ENCODE measurements at regions not wholly inside any gene's neighbourhood (a gene's known extent, or its start where the extent isn't known, plus 50 kb on each side); places are given as distances from the start of the nearest gene placed in this dataset.
"Not testable (repeated sequence)": the region's sequence is repeated elsewhere in the genome, so short reads cannot be mapped to it uniquely, and the experiment has no call there.

DNA sequence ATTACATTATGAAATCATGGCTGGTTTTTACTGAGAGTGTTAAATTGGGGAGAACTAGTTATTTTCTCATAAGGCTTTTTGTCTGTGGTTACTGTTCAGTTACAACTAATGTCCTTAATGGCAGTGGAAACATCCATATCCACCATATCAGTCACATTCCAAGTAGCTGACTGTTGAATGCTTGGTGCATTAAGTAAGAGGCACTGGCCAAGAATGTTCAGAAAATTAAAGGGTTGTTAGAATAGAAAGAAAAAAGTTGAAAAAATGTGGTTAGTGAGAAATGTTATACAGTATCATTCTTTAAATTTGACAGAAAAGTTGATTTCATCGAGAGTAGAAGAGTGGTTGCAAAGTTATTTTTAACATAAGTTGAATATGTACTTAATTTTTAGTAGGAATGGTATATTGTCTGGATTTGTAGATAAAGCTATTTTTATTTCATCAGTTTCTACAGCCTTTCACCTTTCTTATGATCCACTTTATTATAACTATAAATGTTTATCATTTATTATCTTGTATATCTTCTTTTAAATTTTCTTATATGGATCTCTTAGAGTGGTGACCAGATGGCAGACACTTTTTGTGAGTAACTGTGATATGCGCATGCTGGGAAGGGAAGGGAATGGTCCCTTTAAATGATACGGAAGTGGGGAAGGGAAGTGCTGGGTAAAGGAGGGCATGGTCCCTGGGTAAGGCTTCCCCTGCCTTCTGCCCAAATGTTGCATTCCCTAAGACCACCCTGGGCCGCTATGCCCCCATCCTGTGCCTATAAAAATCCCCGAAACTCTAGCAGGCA lies 2407.1 kb downstream of the ARAP2 start:
- intact Hi-C loops (cut with DNase I) = no loop called here

DNA sequence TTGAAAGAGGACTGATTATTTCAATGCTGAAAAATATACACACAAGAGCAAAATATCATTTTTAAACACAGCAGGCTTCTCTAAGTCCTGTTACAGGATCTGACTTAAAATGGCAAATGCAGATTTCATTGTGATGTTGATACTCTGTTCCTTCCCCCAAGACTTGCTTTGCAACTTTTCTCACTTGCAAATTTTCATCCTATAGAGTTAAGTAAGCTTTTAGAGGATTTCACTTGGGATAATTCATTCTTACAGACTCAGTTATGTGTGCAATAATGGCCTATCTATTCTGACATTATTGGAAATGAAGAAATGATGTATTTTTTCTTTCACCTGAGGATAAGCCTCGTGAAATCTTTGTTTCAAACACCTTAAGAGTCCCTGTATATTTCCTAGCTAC lies 2403.2 kb downstream of the ARAP2 start:
- Histone ChIP-seq H3K9me3 (peaks cover 0 to 12% (median 0%) of the 10 kb centered on the region in 11 donors), H3K4me3 (no peak overlapping the region), H3K27me3 (no peaks in the 10 kb centered on the region), H3K36me3 (no peaks in the 10 kb centered on the region), H3K4me1 (no peaks in the 10 kb centered on the region), H3K27ac (no peak overlapping the region)
- ATAC-seq (no peak), DNase-seq (no peak)
- 18 to 36% methylated on average over 1 of the region's 1 CpG for WGBS, 2 donors
- intact Hi-C loops (cut with DNase I) = no loop called here
- TF ChIP-seq, protein P1, sequence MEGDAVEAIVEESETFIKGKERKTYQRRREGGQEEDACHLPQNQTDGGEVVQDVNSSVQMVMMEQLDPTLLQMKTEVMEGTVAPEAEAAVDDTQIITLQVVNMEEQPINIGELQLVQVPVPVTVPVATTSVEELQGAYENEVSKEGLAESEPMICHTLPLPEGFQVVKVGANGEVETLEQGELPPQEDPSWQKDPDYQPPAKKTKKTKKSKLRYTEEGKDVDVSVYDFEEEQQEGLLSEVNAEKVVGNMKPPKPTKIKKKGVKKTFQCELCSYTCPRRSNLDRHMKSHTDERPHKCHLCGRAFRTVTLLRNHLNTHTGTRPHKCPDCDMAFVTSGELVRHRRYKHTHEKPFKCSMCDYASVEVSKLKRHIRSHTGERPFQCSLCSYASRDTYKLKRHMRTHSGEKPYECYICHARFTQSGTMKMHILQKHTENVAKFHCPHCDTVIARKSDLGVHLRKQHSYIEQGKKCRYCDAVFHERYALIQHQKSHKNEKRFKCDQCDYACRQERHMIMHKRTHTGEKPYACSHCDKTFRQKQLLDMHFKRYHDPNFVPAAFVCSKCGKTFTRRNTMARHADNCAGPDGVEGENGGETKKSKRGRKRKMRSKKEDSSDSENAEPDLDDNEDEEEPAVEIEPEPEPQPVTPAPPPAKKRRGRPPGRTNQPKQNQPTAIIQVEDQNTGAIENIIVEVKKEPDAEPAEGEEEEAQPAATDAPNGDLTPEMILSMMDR (IDR thresholded peaks at IDR 0.05) = no peak

More for the DNA sequence above, 2407.1 kb downstream of the ARAP2 start:
- H3K27ac ChIP-seq = no peak overlapping the region
- no peaks in the 10 kb centered on the region for H3K27me3 ChIP-seq
- TF ChIP-seq, protein P1 (IDR thresholded peaks at IDR 0.05) = no peak
- H3K4me3 ChIP-seq = no peak overlapping the region
- no peaks in the 10 kb centered on the region for H3K4me1 ChIP-seq
- 77 to 82% methylated on average over 5 of the region's 5 CpGs for WGBS, 2 donors
- no peaks in the 10 kb centered on the region for H3K36me3 ChIP-seq
- DNase-seq (no peak), ATAC-seq (no peak)
- H3K9me3 ChIP-seq = peaks cover 0 to 3% (median 0%) of the 10 kb centered on the region in 11 donors

DNA sequence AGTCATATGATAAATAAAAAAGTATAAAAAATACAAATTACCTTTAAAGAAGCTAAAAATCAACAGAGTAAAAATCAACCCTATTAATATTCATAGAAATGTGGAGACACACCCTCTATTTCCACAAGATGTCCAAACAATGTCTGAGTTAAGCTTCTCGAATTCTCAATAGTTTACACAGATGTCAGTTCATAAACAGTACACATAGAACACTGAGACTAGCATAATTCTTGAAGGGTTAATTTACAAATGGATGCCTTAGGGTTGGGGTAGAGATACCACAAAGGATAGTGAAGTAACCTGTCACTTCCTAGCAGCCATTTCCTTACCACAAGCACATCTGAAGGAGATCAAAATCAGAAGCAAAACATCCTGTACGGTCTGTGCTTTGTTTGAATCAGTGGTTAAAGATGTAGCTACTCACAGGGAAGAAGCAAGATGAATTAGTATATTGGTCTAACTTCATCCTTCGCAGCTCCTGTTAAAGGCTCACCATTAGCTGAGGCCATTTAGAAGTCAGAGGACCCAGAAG lies 2393.9 kb downstream of the ARAP2 start:
- ATAC-seq = no peak
- intact Hi-C loops (cut with DNase I) = loop anchor here in 1 of 10 donors (1.0 kb wide), 1 partner anchor 18 kb away; no protein-coding TSS in a partner anchor
- no peaks in the 10 kb centered on the region for H3K4me1 ChIP-seq
- H3K27me3 ChIP-seq = no peaks in the 10 kb centered on the region
- TF ChIP-seq, protein P1 (IDR thresholded peaks at IDR 0.05) = no peak
- H3K36me3 ChIP-seq = no peaks in the 10 kb centered on the region
- no peak overlapping the region for H3K27ac ChIP-seq
- no peak overlapping the region for H3K4me3 ChIP-seq
- H3K9me3 ChIP-seq = peaks cover 0 to 22% (median 0%) of the 10 kb centered on the region in 11 donors
- DNase-seq = no peak
- WGBS, 2 donors = 73 to 79% methylated on average over 3 of the region's 3 CpGs

DNA sequence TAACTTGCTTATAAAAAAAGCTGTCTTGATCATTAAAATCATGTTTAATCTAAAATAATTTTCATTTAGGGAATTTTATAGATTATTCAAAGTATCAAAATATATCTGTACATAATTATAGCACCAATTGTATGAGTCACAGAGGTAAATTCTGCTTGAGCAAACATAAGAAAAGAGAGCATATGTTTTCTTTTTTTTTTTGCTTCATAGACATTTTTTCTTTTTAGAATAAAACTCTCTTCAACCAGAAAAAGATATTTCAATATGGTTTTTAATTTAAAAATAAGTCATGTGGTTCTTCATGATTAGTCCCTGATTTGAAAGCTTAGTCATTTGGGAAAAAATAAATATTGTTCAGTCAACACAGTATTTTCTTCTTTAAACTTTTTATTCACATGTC lies 2390.6 kb downstream of the ARAP2 start:
- DNase-seq; H3K4me3 ChIP-seq; ATAC-seq; H3K4me1 ChIP-seq; H3K9me3 ChIP-seq; H3K36me3 ChIP-seq; H3K27ac ChIP-seq; H3K27me3 ChIP-seq; intact Hi-C loops (cut with DNase I): not testable (repeated sequence)

DNA sequence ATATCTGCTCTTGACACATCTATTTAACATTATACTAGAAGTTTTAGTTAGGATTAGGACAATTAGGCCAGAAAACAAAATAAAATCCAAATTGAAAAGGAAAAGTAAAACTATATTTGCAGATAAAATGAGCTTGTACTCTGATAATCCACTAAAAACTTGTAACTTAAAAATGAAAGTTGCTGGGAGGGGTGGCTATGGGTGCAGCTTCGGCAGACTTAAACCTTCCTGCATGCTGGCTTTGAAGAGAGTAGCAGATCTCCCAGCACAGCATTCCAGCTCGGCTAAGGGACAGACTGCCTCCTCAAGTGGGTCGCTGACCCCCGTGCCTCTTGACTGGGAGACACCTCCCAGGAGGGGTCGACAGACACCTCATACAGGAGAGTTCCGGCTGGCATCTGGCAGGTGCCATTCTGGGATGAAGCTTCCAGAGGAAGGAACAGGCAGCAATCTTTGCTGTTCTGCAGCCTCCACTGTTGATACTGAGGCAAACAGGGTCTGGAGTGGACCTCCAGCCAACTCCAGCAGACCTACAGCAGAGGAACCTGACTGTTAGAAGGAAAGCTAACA lies 2379.9 kb downstream of the ARAP2 start:
- Histone ChIP-seq H3K4me1 (no peaks in the 10 kb centered on the region), H3K27ac (no peak overlapping the region), H3K27me3 (no peaks in the 10 kb centered on the region), H3K4me3 (no peak overlapping the region), H3K9me3 (peaks cover 0 to 34% (median 5%) of the 10 kb centered on the region in 11 donors), H3K36me3 (no peaks in the 10 kb centered on the region)
- TF ChIP-seq, protein P1 (IDR thresholded peaks at IDR 0.05) = no peak
- intact Hi-C loops (cut with DNase I) = no loop called here
- DNase-seq (no peak), ATAC-seq (no peak)
- whole genome bisulfite sequencing, 2 donors = 66 to 71% methylated on average over 6 of the region's 6 CpGs
